ENCODE measurements at regions not wholly inside any gene's neighbourhood (a gene's known extent, or its start where the extent isn't known, plus 50 kb on each side); places are given as distances from the start of the nearest gene placed in this dataset.

DNA sequence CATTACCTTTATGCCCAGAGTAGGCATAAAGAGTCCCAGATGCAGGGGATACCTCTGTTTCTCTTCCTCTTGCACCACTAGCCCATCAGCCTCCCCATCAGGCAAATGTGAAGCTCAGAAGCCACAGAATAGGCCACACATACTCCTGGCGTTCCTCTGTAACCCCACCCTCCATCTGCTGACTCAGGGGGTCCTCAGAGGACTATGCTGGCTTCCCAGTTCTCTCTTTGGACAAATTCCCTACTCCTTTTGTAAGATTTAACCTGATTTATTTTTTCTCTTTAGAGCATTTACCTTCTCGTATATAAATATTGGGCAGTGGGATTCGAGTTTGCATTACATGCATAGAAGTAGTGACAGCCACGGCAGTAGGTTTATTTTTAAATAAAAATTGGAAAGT is 262.3 kb upstream of the CADM1 start:
- DNase-seq: no peak
- no peak overlapping the region for H3K9ac ChIP-seq (ENCODE audit: low read length in 3 of 3)

GRCh38 chr11:115765803-115766239 is 261.6 kb upstream of the CADM1 start:
- DNase-seq: no peak
- no peak for FAIRE-seq
- Histone ChIP-seq H3K4me3 (ENCODE audit: low read length in 3 of 3) (no peak overlapping the region), H3K4me1 (ENCODE audit: control insufficient read depth in 2 of 3, insufficient read depth in 2 of 3, low read depth in 1 of 3, low read length in 3 of 3) (peaks cover 0 to 3% (median 0%) of the 10 kb centered on the region in 3 donors), H3K27ac (ENCODE audit: low read depth in 2 of 2, low read length in 2 of 2) (no peak overlapping the region), H3K27me3 (ENCODE audit: control insufficient read depth, insufficient read depth, low read length) (no peaks in the 10 kb centered on the region), H3K36me3 (ENCODE audit: control insufficient read depth in 2 of 3, insufficient read depth in 3 of 3, low read length in 3 of 3) (no peaks in the 10 kb centered on the region), H3K9me3 (ENCODE audit: control insufficient read depth in 2 of 3, insufficient read depth in 1 of 3, low read length in 3 of 3) (no peaks in the 10 kb centered on the region), H3K9ac (ENCODE audit: low read length in 3 of 3) (no peak overlapping the region)
- intact Hi-C loops (cut with DNase I): no loop called here
- TF ChIP-seq, protein P1, sequence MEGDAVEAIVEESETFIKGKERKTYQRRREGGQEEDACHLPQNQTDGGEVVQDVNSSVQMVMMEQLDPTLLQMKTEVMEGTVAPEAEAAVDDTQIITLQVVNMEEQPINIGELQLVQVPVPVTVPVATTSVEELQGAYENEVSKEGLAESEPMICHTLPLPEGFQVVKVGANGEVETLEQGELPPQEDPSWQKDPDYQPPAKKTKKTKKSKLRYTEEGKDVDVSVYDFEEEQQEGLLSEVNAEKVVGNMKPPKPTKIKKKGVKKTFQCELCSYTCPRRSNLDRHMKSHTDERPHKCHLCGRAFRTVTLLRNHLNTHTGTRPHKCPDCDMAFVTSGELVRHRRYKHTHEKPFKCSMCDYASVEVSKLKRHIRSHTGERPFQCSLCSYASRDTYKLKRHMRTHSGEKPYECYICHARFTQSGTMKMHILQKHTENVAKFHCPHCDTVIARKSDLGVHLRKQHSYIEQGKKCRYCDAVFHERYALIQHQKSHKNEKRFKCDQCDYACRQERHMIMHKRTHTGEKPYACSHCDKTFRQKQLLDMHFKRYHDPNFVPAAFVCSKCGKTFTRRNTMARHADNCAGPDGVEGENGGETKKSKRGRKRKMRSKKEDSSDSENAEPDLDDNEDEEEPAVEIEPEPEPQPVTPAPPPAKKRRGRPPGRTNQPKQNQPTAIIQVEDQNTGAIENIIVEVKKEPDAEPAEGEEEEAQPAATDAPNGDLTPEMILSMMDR (IDR thresholded peaks at IDR 0.05; ENCODE audit: borderline replicate concordance, extremely low read depth, insufficient read depth): no peak

More for the DNA sequence above, 262.3 kb upstream of the CADM1 start:
- Histone ChIP-seq H3K4me3 (ENCODE audit: low read length in 3 of 3) (no peak overlapping the region), H3K27ac (ENCODE audit: low read depth in 2 of 2, low read length in 2 of 2) (no peak overlapping the region), H3K9me3 (ENCODE audit: control insufficient read depth in 2 of 3, insufficient read depth in 1 of 3, low read length in 3 of 3) (no peaks in the 10 kb centered on the region), H3K4me1 (ENCODE audit: control insufficient read depth in 2 of 3, insufficient read depth in 2 of 3, low read depth in 1 of 3, low read length in 3 of 3) (peaks cover 0 to 3% (median 0%) of the 10 kb centered on the region in 3 donors), H3K36me3 (ENCODE audit: control insufficient read depth in 2 of 3, insufficient read depth in 3 of 3, low read length in 3 of 3) (no peaks in the 10 kb centered on the region), H3K27me3 (ENCODE audit: control insufficient read depth, insufficient read depth, low read length) (no peaks in the 10 kb centered on the region)
- no peak for FAIRE-seq
- TF ChIP-seq, protein P1 (IDR thresholded peaks at IDR 0.05; ENCODE audit: borderline replicate concordance, extremely low read depth, insufficient read depth): no peak
- intact Hi-C loops (cut with DNase I): no loop called here

DNA sequence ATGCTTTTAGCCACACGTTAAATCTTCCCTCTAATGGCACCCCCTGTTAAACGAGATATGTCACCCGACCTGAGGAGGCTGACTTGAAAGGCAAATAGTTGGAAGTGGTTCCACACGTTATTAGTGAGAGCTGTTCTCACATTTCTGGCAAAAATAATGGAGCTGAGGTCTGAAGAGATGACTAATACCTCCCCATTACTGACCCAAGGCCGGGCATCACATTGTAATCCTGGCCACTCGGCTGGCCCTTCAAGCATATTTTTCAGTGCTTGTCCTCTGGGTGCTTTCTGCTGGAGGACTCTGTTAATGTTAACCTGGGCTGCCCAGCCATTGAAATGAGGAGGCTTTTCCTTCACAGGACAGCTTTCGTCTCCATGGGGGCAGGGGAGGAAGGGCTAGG is 260.0 kb upstream of the CADM1 start:
- peak in 3 of 5 donors; percentile 18 to 36 (median 35) for DNase-seq
- FAIRE-seq: no peak
- intact Hi-C loops (cut with DNase I): no loop called here
- H3K27me3 ChIP-seq (ENCODE audit: control insufficient read depth, insufficient read depth, low read length): no peaks in the 10 kb centered on the region
- no peaks in the 10 kb centered on the region for H3K9me3 ChIP-seq (ENCODE audit: control insufficient read depth in 2 of 3, insufficient read depth in 1 of 3, low read length in 3 of 3)
- no peak overlapping the region for H3K4me3 ChIP-seq (ENCODE audit: low read length in 3 of 3)
- no peak overlapping the region for H3K27ac ChIP-seq (ENCODE audit: low read depth in 2 of 2, low read length in 2 of 2)
- no peak overlapping the region for H3K9ac ChIP-seq (ENCODE audit: low read length in 3 of 3)
- H3K36me3 ChIP-seq (ENCODE audit: control insufficient read depth in 2 of 3, insufficient read depth in 3 of 3, low read length in 3 of 3): no peaks in the 10 kb centered on the region
- TF ChIP-seq, protein P1 (IDR thresholded peaks at IDR 0.05; ENCODE audit: borderline replicate concordance, extremely low read depth, insufficient read depth): no peak
- peaks cover 0 to 3% (median 0%) of the 10 kb centered on the region in 3 donors for H3K4me1 ChIP-seq (ENCODE audit: control insufficient read depth in 2 of 3, insufficient read depth in 2 of 3, low read depth in 1 of 3, low read length in 3 of 3)

DNA sequence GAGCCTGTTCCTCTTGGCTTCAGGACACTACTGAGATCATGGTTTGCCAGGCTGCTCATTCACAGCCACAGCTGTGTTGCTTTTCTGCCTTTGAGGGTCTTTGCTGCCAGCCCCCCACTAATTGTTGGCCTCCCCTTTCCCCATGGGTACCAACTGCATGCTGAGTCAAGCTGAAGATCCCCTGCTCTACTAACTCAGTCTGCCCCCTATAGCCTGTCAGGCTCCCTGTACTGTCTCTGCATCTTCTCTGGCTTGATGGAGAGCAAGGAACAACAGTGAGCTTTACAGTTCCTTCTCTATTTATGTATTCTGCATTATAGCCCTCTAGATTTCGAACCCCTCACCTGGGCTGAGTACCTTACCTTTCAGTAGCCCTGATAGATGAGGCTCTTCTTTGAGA is 257.6 kb upstream of the CADM1 start:
- H3K4me3 ChIP-seq (ENCODE audit: low read length in 3 of 3): no peak overlapping the region
- FAIRE-seq (no peak), DNase-seq (no peak)
- H3K9ac ChIP-seq (ENCODE audit: low read length in 3 of 3): no peak overlapping the region
- no peaks in the 10 kb centered on the region for H3K36me3 ChIP-seq (ENCODE audit: control insufficient read depth in 2 of 3, insufficient read depth in 3 of 3, low read length in 3 of 3)
- TF ChIP-seq, protein P1 (IDR thresholded peaks at IDR 0.05; ENCODE audit: borderline replicate concordance, extremely low read depth, insufficient read depth): no peak
- intact Hi-C loops (cut with DNase I): no loop called here
- no peaks in the 10 kb centered on the region for H3K27me3 ChIP-seq (ENCODE audit: control insufficient read depth, insufficient read depth, low read length)
- no peaks in the 10 kb centered on the region for H3K9me3 ChIP-seq (ENCODE audit: control insufficient read depth in 2 of 3, insufficient read depth in 1 of 3, low read length in 3 of 3)
- peaks cover 0 to 3% (median 0%) of the 10 kb centered on the region in 3 donors for H3K4me1 ChIP-seq (ENCODE audit: control insufficient read depth in 2 of 3, insufficient read depth in 2 of 3, low read depth in 1 of 3, low read length in 3 of 3)
- no peak overlapping the region for H3K27ac ChIP-seq (ENCODE audit: low read depth in 2 of 2, low read length in 2 of 2)
